ENCODE measurements at regions not wholly inside any gene's neighbourhood (a gene's known extent, or its start where the extent isn't known, plus 50 kb on each side); places are given as distances from the start of the nearest gene placed in this dataset.

- no peak for DNase-seq (ENCODE audit: low read depth)
These were observed 172.8 kb downstream of the LINC00237 start for GRCh38 chr20:20933142-20933958.

- DNase-seq (ENCODE audit: low read depth): no peak
These were observed 174.0 kb downstream of the LINC00237 start for GRCh38 chr20:20932156-20932555.

- DNase-seq (ENCODE audit: low read depth): no peak
These were observed 174.5 kb downstream of the LINC00237 start for GRCh38 chr20:20931632-20932031.

GRCh38 chr20:20931024-20931423 lies 175.1 kb downstream of the LINC00237 start:
- DNase-seq (ENCODE audit: low read depth): no peak

- no peak for DNase-seq (ENCODE audit: low read depth)
These were observed 175.7 kb downstream of the LINC00237 start for GRCh38 chr20:20930500-20930899.

- DNase-seq (ENCODE audit: low read depth): no peak
These were observed 176.8 kb downstream of the LINC00237 start for GRCh38 chr20:20929341-20929740.

- no peak for DNase-seq (ENCODE audit: low read depth)
These were observed 179.8 kb downstream of the LINC00237 start for GRCh38 chr20:20926222-20926905.

- no peak for DNase-seq (ENCODE audit: low read depth)
These were observed 185.7 kb downstream of the LINC00237 start for GRCh38 chr20:20920433-20920832.

GRCh38 chr20:20915844-20916243 lies 190.3 kb downstream of the LINC00237 start:
- DNase-seq (ENCODE audit: low read depth): no peak

- DNase-seq (ENCODE audit: low read depth): no peak
These were observed 192.0 kb upstream of the RALGAPA2 start for GRCh38 chr20:20904501-20904831.

- DNase-seq (ENCODE audit: low read depth): no peak
These were observed 191.5 kb upstream of the RALGAPA2 start for GRCh38 chr20:20903773-20904500.

GRCh38 chr20:20897922-20898321 lies 185.5 kb upstream of the RALGAPA2 start:
- DNase-seq (ENCODE audit: low read depth): no peak

GRCh38 chr20:20897145-20897544 lies 184.7 kb upstream of the RALGAPA2 start:
- no peak for DNase-seq (ENCODE audit: low read depth)

GRCh38 chr20:20896606-20897005 lies 184.2 kb upstream of the RALGAPA2 start:
- no peak for DNase-seq (ENCODE audit: low read depth)

GRCh38 chr20:20895537-20895936 lies 183.1 kb upstream of the RALGAPA2 start:
- DNase-seq (ENCODE audit: low read depth): no peak

GRCh38 chr20:20894753-20895152 lies 182.3 kb upstream of the RALGAPA2 start:
- no peak for DNase-seq (ENCODE audit: low read depth)

GRCh38 chr20:20894280-20894679 lies 181.8 kb upstream of the RALGAPA2 start:
- DNase-seq (ENCODE audit: low read depth): no peak

- DNase-seq (ENCODE audit: low read depth): no peak
These were observed 179.9 kb upstream of the RALGAPA2 start for GRCh38 chr20:20892328-20892727.

- DNase-seq (ENCODE audit: low read depth): no peak
These were observed 178.3 kb upstream of the RALGAPA2 start for GRCh38 chr20:20890751-20891150.

GRCh38 chr20:20888936-20889335 lies 176.5 kb upstream of the RALGAPA2 start:
- no peak for DNase-seq (ENCODE audit: low read depth)

- DNase-seq (ENCODE audit: low read depth): no peak
These were observed 175.8 kb upstream of the RALGAPA2 start for GRCh38 chr20:20888266-20888656.

- DNase-seq (ENCODE audit: low read depth): no peak
These were observed 175.3 kb upstream of the RALGAPA2 start for GRCh38 chr20:20887593-20888265.

All from T-helper 22 cell (primary cell).